HG02642 (cell line): ENCODE measurements at regions not wholly inside any gene's neighbourhood (a gene's known extent, or its start where the extent isn't known, plus 50 kb on each side); places are given as distances from the start of the nearest gene placed in this dataset.

Source experiments
- ATAC-seq: cut with Tn5 transposase; IDR thresholded peaks from one replicate; pipeline ENCODE4 v1.9.1; 2021; ENCODE audit warnings: mild to moderate bottlenecking; ENCODE audit not compliant: unreplicated experiment, poor library complexity

DNA sequence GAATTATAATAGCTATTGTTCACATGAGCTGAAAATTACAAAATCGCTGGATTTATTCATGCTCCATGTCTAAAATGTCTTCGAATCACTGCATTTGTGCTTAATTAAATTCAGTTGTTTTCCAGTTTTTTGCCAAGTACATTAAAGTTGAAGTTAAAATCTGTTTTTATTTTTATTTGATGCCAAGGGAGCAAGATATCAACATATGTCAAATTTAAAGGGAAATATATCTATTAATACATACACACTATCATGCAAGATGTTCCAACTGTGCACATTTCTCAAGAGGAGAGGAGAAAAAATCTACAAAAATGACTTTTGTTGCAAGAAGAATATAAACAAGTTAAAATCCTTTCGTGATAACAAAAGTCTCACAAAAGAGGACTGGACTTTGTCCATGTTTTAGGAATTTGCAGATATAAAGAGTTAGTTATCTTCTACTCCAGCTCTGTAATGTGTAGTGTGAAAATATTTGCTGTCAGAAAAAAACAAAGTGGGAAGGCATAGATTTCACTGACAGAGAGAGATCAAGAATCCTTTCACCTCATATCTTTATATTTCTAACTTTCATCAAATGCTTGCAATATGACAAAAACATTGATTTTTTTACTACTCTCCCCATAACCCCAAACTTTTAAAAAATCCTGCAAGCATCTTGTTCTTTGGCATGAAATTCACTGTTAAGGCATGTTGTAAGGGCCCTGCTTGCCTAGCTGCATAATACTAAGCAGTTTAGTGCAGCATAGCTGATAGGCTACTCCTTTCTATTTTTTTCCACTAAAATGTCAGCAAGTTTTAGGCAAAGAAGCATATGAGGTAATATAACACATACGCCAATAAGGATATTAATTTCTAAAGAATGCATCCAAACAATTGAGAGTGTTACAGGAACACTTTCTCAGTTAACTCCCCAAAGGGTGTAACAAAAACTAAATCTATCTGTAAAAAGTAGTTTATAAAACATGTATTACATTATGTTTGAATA is 340.2 kb upstream of the ADAMTS5 start:
- no peak for ATAC-seq

DNA sequence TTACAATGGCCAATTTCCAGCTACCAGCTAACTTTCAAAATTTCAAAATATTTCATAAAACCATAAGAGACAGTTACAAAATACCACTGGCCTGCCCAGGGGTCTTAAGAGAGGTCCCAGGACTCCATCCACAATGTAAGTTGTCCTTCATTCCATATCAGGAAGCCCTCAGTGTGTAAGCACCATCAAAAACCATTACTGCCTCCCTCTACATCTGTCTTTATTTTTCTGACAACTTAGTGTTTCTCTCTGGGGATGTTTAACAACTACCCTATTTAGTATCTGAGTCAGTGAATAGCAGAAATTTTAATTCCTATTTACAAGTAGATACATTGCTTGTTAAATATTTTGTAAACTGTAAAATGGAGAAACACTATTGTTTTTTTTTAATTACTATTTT is 339.3 kb upstream of the ADAMTS5 start:
- no peak for ATAC-seq

DNA sequence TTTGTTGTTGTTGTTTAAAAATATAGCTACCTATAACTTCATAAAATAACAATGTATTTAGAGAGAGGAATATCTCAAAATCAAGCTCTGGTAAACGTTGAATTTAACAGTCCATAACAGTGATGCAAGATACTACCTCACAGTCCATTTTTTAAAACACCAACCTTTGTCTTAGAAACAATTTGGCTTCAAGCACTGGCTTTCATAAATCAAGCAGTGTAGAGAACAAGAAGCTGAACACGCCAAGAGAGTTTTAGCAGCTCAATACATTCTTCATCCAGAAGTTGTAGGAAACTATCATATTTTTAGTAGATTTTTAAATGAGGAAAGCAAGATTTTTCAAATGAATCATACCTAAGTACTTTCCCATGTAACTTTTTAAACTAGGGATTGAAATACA is 334.3 kb upstream of the ADAMTS5 start:
- no peak for ATAC-seq

DNA sequence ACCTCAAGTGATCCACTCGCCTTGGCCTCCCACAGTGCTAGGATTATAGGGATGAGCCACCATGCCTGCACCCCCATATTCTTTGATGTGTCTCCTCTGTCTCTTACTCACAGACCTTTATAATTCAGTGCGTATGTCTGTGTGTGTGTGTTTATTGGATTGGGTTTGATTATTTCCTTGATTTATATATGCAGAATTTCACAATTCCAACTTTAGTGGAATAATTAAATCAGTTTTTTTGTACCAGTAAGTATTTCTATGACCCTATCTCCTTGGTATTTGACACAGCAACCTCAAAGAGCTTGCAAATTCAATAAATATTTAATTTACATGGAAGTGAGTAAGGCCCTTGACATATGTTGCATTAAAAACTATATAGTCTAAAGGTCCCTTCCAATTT is 333.9 kb upstream of the ADAMTS5 start:
- ATAC-seq, result no peak

DNA sequence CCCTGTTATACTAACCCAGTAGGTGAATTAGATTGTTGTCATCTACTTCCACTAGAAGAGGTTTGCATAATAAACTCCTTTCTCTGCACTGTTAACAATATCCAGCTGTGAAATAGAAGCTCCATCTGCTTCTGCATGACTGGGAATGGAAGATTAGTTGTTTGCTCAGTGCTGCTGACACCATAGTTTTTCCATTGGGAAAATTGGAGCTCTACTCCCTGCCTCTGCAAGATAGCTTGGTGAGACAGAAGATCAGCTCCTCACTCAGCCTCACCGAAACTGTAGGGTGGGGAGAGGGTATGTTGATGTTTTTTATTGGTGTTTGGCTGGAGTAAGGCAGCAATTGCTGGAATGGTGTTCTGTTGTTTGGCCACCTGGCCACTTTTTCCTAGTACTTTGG is 331.6 kb upstream of the ADAMTS5 start:
- no peak for ATAC-seq

DNA sequence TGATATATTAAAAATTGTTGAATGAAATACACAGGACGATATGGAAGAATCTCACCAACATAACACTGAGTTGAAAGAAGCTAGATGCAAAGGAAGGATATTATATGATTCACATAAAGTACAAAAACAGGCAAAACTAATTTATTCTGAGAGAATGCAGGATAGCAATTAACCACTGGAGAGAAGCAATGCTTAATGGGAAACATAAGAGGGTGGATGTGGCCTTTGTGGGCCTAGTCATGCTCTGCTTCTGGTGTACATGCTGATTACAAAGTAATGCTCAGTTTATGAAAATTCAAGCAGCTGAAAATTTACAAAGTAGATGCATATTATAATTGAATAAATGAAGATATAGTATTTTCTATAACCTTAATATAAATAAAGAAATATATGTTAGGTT is 326.4 kb upstream of the ADAMTS5 start:
- no peak for ATAC-seq

DNA sequence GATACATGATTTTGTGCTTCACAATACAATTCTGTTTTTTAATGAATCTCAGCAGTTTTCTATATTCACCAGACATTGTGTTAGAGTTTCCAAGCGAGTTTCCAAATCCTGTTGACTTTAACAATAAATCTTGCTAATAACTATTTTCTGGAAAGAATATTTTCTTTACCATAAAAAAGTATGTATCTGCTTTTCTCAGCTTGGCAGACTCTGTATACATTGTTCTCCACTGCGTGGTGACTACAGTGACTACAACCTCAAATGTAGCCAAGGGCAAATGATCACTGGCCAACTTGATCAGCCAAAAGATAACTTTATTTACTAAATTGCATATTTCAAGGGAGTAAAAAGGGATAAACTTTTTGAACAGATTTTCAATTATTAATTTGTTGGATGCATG is 325.9 kb upstream of the ADAMTS5 start:
- ATAC-seq, result no peak

DNA sequence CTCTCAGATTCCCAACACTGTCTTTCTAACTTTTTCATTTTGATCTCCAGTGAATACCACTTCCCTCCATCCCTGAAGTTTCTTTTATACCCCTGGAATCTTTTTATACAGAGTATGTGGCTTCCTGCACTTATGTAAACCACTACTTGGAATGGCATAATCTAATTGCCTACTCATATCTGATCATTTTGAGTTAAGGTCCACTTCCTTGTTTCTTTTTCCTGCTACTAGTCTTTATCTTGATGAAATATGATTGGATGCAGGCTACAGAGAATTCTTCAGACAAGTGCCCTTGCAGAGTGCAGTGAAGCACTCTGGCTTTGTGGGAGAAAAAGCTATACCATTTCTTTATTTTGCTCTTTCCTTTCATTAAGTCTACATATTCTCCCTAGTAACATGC is 325.3 kb upstream of the ADAMTS5 start:
- no peak for ATAC-seq

DNA sequence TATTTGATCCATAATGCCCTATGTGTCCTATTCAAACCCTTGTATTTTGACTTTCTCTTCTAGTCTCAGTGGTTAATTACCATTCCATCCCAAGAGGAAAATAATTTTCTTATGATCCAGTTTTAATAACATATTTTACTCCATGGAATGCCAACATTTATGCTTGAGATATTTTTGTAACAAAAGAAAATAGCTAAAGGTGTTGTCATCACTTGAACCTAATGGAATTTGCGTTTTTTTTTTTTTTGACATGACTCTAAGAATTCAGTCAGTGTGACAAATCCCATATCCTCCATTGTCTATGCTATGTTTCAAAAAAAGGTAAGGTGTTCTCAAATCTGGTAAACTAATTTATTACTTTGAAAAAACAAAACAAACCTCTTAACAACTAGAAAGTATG is 324.1 kb upstream of the ADAMTS5 start:
- ATAC-seq, result no peak

DNA sequence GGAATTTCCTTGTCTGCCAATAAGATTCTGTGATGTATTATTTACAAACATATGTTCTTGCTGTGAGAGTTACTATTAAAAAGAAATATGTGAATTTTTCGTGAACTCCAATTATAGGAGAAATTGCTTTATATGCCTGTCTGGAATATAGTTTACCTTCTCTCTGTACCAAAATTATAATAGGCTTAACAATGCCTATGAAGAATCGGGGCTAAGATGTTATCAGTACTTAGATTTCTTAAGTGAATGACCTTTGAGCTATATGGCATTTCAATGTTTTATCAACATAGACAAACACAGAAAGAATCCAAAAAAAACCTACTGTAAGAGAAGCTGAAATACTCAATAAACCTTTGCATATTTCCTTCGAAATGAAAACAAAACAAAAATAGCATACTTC is 323.1 kb upstream of the ADAMTS5 start:
- ATAC-seq, result no peak

DNA sequence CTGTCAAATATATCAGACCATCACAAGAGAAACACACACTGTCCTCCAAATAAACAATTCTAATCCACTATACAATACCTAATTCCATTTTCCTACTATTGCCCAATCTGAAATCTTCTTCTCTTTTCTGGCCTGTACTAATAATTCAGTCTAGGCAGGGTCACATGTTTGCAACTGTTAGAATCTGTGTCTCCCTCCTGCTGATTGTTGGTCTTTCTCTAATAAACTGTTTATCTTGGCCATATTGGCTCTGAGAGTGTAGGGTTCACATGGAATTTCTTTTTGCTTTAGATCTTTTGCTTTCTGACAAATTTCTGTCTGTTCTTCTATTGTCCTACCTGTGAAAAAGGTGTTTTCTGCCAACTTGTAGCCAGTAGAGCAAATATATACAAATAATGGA is 319.9 kb upstream of the ADAMTS5 start:
- no peak for ATAC-seq

DNA sequence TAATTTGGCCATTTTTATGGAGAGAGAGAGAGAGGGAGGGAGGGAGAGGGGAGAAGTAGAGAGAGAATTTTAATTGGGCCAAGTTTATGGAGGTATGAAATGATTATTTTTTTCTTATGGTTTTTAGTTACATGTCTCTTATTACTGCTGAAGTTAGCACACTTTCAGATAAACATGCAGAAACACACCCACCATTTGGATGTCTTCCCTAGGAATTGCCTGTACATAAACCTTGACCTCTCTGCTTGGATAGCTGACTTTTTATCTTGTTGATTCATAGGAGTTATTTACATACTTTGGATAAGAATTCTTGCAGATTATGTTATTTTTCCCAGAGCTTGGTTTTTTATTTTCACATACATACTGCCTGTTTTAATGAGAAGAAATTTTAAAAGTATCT is 310.2 kb upstream of the ADAMTS5 start:
- ATAC-seq, result no peak

DNA sequence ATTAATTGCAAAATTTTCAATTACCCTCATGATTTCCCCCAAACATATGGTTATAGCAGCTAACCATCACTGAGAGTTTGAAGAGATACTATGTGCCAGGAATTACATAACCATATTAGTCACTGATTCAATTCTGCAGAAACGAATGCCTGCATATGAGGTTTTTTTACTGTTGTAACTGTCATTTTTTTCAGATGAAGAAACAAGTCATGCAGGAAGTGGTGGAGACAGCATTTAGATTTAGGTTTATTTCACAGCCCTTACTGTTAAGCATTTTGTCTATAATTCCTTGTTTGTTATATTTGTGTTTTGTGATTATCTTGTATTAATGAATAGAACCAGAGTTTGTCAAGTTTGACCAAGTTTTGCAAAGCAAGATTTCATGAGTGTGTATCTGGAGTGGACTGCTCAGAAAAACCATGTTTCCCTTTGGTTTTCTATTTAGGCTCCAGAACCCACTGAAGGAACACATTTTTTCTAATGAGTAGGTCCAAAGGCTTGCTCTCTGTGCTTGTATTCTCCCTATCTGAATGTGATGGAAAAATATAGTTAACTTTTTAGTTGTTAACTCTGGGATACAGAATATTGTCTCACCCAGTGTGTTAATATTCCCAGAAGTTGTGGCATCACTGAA is 308.5 kb upstream of the ADAMTS5 start:
- no peak for ATAC-seq

DNA sequence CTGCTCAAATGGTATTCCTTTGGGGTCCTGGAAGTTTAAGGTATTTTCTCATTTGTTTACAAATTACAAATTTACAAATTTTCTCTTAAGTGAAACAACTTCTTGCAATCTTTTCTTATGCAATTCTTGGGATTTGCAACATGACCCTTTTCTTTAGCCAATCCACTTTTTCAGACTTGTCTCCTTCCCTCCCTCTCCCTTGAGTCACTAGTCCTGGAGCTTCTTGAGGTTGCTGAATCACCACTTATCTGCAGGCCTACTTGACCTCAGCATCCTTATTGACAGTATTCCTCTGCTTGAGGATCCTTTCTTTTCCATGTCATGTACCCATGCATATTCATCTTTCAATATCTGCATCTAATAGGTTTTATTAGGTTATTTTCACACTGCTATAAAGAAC is 302.8 kb upstream of the ADAMTS5 start:
- no peak for ATAC-seq

DNA sequence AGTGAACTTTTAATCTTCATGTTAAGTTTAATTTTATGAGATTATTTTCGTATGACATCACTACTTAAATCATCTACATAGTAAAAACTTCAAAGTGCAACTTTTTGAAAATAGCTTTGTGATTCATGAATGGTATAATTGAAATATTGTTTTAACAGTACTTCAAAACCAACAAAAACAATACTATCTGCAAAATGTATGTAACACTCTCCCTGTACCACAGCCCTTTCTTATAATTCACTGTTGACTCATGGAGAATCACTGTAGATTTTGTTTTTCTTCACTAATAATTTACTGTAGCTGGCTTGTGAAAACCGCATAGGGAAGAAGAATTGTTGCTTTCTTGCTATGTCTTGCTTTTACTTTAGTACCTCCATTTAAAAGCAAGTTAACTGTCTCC is 301.4 kb upstream of the ADAMTS5 start:
- no peak for ATAC-seq

DNA sequence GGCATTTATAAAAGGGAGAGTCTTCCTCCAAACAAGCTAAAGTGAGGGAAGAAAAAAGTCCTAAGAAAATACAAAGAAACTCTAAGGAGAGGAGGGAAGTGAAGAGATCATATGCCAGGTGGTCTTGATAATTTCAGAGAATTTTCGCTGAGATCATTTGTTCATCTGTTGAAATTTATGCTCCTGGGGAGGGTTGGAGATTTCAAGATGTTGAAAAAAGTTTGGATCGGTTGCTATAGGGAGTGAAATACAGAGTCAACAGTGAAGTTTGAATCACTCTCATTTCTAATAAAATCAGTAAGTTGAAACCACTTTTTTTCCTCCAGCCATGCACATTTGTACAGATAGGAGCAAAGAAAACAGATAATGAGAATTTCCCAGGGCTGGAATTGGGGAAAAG is 299.1 kb upstream of the ADAMTS5 start:
- ATAC-seq, result no peak

DNA sequence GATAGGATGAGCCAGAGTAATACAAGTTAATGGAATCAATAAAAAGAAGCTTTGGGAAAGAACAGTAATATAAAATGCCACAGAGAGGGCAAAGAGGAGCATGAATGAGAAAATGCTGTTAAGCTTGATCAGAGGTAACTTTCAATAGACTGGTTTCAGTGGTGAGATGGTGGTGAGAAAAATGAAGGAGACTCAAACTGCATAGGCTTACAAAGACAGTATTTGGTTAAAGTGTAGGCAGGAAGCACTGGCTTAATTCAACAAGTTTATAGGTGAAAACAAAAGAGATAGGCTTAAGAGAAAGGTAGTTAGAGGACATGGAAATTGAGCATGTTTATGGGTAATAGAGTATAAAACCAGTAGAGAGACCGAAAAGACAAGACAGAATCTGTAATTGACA is 298.6 kb upstream of the ADAMTS5 start:
- no peak for ATAC-seq

DNA sequence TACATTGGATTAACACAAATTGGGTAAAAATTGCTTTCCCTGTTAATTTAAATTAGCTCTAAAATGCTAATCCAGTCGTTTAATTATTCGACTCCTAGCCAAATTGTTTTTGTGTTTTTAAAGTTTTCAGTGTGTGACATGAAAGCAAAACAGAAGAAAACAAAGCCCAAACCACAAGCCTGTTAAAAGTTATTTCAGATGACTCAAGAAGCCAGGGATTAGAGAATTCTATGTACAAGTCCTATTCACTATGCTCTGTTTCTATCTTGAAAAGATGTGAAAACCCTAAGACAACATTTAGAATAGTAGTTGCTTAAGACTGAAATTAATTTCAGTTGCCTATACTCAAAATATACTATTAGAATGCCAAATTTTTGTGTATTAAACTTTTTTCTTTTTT is 294.8 kb upstream of the ADAMTS5 start:
- ATAC-seq, result no peak

DNA sequence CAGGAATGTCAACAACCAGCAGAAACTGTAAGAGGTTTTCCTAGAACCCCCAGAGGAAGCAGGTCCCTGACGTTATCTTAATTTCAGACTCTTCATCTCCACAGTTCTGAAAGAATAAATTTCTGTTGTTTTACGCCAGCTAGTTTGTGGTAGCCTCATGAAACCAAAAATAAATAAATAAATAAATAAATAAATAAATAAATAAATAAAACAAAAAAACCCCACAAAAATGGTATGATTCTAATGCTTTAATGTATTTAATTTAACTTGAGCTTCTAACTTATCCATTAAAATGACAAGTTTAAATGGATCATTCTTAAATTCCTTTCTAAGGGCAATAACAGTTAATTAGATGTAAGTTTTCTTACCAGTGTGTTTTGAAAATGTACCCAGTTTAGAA is 293.8 kb upstream of the ADAMTS5 start:
- ATAC-seq, result no peak

DNA sequence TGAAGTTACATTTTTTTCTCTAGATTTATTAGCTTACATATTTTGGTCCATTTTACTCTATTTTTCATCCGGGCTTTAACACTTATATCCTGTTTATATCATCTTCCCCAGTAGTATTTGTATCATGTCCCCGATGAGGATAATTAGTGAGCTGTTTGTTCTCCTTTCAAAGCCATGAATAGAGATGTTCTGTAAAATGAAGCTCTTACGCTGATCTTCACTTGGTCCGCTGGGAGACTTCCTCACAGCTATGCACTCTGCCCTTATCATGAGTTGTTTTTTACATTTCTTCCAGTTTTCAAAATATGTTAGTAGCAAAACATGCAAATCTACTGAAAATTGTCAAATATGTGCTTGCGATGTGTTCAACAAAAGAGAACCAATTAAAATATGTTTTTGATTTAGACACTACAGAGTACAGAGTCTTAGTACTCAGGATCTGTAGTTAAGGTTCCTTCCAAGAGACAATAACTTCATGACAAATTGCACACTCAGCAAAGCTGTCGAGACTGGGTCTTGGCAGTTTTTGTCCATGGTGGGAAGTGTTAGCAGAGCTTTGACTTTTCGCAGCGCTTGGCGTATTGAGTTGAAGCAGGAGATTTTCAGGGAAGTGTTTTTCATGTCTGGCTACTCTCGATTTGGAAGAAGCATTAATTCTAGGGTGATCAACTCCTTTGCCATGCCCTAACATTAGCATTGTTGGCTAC is 292.0 kb upstream of the ADAMTS5 start:
- ATAC-seq, result no peak

DNA sequence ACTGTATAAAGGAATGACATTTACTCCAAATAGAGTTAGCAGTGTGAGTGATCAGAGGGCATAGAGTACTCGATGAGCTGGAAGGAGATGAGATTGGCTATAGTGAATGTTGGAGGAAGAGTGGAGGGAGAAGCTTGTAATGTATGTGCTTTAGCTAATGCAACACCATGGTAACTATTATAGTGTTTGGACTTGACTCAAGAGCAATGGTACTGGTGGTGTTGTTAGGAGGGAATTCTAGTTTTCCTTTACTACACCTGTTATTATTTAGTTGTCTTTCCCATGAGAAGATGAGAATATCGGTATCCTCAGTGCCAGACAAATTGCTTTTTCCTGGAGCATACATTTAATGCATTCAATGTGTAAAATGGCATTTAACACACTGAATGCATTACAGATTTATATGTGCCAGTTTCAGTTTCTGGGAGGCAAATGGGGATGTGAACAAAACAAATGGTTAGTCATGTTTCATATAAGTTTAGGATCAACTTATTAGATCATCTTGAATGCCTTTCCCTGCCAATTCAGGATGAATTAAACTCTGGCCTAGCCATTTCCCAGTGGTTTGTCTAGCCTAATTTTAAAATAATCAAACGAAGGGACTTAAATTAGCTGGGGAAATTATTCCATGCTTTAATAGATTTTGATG is 291.1 kb upstream of the ADAMTS5 start:
- no peak for ATAC-seq
